ENCODE measurements at regions not wholly inside any gene's neighbourhood (a gene's known extent, or its start where the extent isn't known, plus 50 kb on each side); places are given as distances from the start of the nearest gene placed in this dataset.

GRCh38 chr2:150860301-150860700 lies 372.8 kb upstream of the RND3 start:
- no peak for TF ChIP-seq EZH2 (IDR thresholded peaks at IDR 0.05)
- TF ChIP-seq FOXP2 (optimal IDR thresholded peaks at IDR 0.05; ENCODE audit: control extremely low read depth, extremely low read length, insufficient read depth): no peak
- TF ChIP-seq POLR2AphosphoS5 (IDR thresholded peaks at IDR 0.05; ENCODE audit: borderline replicate concordance, low read depth, low read length): no peak
